Thyroid gland (tissue), 4 donors: ENCODE measurements at regions not wholly inside any gene's neighbourhood (a gene's known extent, or its start where the extent isn't known, plus 50 kb on each side); places are given as distances from the start of the nearest gene placed in this dataset.

Experiments
- DNase-seq, 2 donors: peaks; one replicate each; pipeline ENCODE4 v3.0.0-alpha.2; 2019
- H3K27ac ChIP-seq, 3 donors: fragments of 200-600 bp; sonication (generic); 1 replicate in 2 of 3; 2 replicates in 1 of 3; pipeline ENCODE4 v1.5.1; 2016 to 2019; ENCODE audit warnings: mild to moderate bottlenecking in 1 of 3, moderate library complexity in 1 of 3
- H3K27me3 ChIP-seq: fragments of 200-600 bp; sonication (generic); one replicate; pipeline ENCODE4 v1.5.1; 2019
- H3K36me3 ChIP-seq, 2 donors: fragments of 200-600 bp; sonication (generic); one replicate each; pipeline ENCODE4 v1.5.1; 2016 to 2019
- H3K4me1 ChIP-seq, 2 donors: fragments of 200-600 bp; sonication (generic); one replicate each; pipeline ENCODE4 v1.5.1; 2017 to 2019
- H3K4me3 ChIP-seq, 3 donors: fragments of 200-600 bp; sonication (generic); replicated peaks in 1 of 3; 1 replicate in 2 of 3; 2 replicates in 1 of 3; pipeline ENCODE4 v1.5.1; 2016; ENCODE audit warnings: mild to moderate bottlenecking in 1 of 3
- H3K9me3 ChIP-seq: fragments of 200-600 bp; sonication (generic); one replicate; pipeline ENCODE4 v1.5.1; 2017
- POLR2A ChIP-seq, 2 donors: fragments of 450-650 bp; IDR thresholded peaks; one replicate each; pipeline ENCODE4 v1.6.1; 2017; ENCODE audit warnings: antibody characterized with exemption in 2 of 2, mild to moderate bottlenecking in 2 of 2, moderate library complexity in 1 of 2
- WGBS, 2 donors: methylation state at CpG; one replicate each; pipeline ENCODE4 v1.1.5; 2017; 5-methylcytosine and 5-hydroxymethylcytosine counted together
- intact Hi-C: fragments of 100-400 bp; cut with DNase I; formaldehyde crosslinking; loops from one replicate; pipeline ENCODE4 v1.15.1; 2023
- TF ChIP-seq, protein P1 (sequence below), 6 experiments: fragments of 200-600 bp in 3 of 6; fragments of 450-650 bp in 3 of 6; sonication (generic) in 3 of 6; IDR thresholded peaks; one replicate each; pipeline ENCODE4 v1.5.1; 2016 to 2019; ENCODE audit warnings: antibody characterized with exemption in 6 of 6, mild to moderate bottlenecking in 2 of 6, inconsistent platforms in 1 of 6, moderate library complexity in 1 of 6

DNA sequence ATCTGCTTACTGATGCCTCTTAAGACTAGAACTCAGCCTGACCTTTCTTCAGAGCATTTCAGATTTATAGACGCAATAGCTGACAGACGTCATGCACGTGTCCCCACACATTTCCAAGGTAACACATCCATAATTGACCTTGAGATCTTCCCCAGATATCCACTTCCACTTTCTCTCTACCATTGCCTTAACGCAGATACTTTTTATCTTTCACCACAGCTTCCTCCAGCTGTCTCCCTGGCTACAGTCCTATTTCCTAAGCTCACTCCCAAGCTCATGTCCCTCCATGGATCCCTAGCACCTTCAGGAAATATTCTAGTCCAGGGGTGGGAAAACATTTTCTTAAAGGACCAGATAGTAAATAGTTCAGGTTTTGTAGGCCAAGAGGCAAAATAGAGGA lies 173.0 kb upstream of the MITF start:
- no peaks in the 10 kb centered on the region for H3K36me3 ChIP-seq
- no peaks in the 10 kb centered on the region for H3K27me3 ChIP-seq
- H3K9me3 ChIP-seq, result no peaks in the 10 kb centered on the region
- no peak for TF ChIP-seq POLR2A (IDR thresholded peaks at IDR 0.05)
- TF ChIP-seq, protein P1, sequence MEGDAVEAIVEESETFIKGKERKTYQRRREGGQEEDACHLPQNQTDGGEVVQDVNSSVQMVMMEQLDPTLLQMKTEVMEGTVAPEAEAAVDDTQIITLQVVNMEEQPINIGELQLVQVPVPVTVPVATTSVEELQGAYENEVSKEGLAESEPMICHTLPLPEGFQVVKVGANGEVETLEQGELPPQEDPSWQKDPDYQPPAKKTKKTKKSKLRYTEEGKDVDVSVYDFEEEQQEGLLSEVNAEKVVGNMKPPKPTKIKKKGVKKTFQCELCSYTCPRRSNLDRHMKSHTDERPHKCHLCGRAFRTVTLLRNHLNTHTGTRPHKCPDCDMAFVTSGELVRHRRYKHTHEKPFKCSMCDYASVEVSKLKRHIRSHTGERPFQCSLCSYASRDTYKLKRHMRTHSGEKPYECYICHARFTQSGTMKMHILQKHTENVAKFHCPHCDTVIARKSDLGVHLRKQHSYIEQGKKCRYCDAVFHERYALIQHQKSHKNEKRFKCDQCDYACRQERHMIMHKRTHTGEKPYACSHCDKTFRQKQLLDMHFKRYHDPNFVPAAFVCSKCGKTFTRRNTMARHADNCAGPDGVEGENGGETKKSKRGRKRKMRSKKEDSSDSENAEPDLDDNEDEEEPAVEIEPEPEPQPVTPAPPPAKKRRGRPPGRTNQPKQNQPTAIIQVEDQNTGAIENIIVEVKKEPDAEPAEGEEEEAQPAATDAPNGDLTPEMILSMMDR (IDR thresholded peaks at IDR 0.05), result no peak
- 82 to 83% methylated on average over 4 of the region's 4 CpGs for WGBS, 2 donors
- H3K4me3 ChIP-seq, result no peak overlapping the region
- H3K27ac ChIP-seq, result no peak overlapping the region
- peaks cover 5 to 28% of the 10 kb centered on the region in 2 donors for H3K4me1 ChIP-seq
- intact Hi-C loops, result no loop called here
- DNase-seq, result no peak

DNA sequence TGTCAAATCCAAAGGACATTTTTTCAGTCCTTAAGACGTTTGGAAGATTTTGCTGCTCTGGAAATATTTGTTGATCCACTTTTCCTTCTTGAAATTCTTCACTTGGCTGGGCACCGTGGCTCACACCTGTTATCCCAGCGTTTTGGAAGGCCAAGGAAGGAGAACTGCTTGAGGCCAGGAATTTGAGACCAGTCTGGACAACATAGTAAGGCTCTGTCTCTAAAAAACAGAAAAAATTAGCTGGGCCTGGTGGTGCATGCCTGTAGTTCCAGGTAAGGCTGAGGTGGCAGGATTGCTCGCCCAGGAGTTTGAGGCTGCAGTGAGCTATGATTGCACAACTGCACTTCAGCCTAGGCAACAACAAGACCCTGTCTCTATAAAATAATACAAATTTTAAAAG lies 173.9 kb upstream of the MITF start:
- Histone ChIP-seq H3K27me3 (no peaks in the 10 kb centered on the region), H3K4me3 (no peak overlapping the region), H3K27ac (peak overlapping the region; percentile 21 to 62 (median 34)), H3K36me3 (no peaks in the 10 kb centered on the region), H3K9me3 (no peaks in the 10 kb centered on the region), H3K4me1 (peaks cover 11 to 37% of the 10 kb centered on the region in 2 donors)
- 48 to 53% methylated on average over 4 of the region's 4 CpGs for WGBS, 2 donors
- DNase-seq, result peak; percentile 26 to 58
- intact Hi-C loops, result no loop called here
- no peak for TF ChIP-seq POLR2A (IDR thresholded peaks at IDR 0.05)
- TF ChIP-seq, protein P1 (IDR thresholded peaks at IDR 0.05), result peak in 2 of 6 experiments; percentile 10 to 22

GRCh38 chr3:69563981-69564380 lies 175.3 kb upstream of the MITF start:
- H3K4me3 ChIP-seq, result no peak overlapping the region
- H3K36me3 ChIP-seq, result no peaks in the 10 kb centered on the region
- peak overlapping the region in 1 of 3 donors; percentile 21 for H3K27ac ChIP-seq
- H3K9me3 ChIP-seq, result no peaks in the 10 kb centered on the region
- no peak for TF ChIP-seq POLR2A (IDR thresholded peaks at IDR 0.05)
- TF ChIP-seq, protein P1 (IDR thresholded peaks at IDR 0.05), result no peak
- intact Hi-C loops, result no loop called here
- DNase-seq, result no peak
- H3K27me3 ChIP-seq, result no peaks in the 10 kb centered on the region
- peaks cover 17 to 44% of the 10 kb centered on the region in 2 donors for H3K4me1 ChIP-seq
- WGBS, 2 donors, result 83 to 88% methylated on average over 5 of the region's 5 CpGs

- WGBS, 2 donors, result 74 to 83% methylated on average over 3 of the region's 3 CpGs
- no peak for DNase-seq
- intact Hi-C loops, result no loop called here
Measured at GRCh38 chr3:69563151-69563550, 176.1 kb upstream of the MITF start.

DNA sequence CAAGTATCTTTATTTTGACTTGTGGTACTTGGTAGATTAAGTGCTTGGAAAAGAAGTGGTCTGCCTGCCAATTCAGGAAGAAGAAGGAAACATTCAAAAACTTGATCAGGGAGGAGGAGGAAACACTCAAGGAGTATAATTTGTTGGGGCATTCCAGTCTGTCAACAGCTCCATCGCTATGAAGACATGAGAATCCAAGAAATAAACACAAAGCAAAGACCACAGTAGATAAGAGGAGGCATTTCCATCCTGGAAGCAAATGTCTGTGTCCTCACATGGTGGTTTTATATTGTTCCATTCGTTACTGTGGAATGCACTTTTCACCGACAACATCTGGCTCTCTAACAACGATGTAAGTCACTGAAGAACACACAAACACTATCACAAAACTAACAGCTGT lies 176.1 kb upstream of the FRMD4B start:
- Histone ChIP-seq H3K36me3 (no peaks in the 10 kb centered on the region), H3K4me3 (no peak overlapping the region), H3K9me3 (no peaks in the 10 kb centered on the region), H3K4me1 (peaks cover 29 to 62% of the 10 kb centered on the region in 2 donors), H3K27me3 (no peaks in the 10 kb centered on the region), H3K27ac (peak overlapping the region; percentile 7 to 69 (median 42))
- intact Hi-C loops, result no loop called here
- WGBS, 2 donors, result 14 to 27% methylated on average over 4 of the region's 4 CpGs
- TF ChIP-seq, protein P1 (IDR thresholded peaks at IDR 0.05), result no peak
- DNase-seq, result no peak

More at GRCh38 chr3:69563151-69563550, 176.1 kb upstream of the MITF start:
- TF ChIP-seq, protein P1 (IDR thresholded peaks at IDR 0.05), result no peak
- TF ChIP-seq POLR2A (IDR thresholded peaks at IDR 0.05), result no peak
- Histone ChIP-seq H3K27ac (peak overlapping the region in 1 of 3 donors; percentile 3), H3K27me3 (no peaks in the 10 kb centered on the region), H3K36me3 (no peaks in the 10 kb centered on the region), H3K4me1 (peaks cover 25 to 53% of the 10 kb centered on the region in 2 donors), H3K9me3 (no peaks in the 10 kb centered on the region), H3K4me3 (no peak overlapping the region)
